NB4 (cell line): ENCODE measurements at regions not wholly inside any gene's neighbourhood (a gene's known extent, or its start where the extent isn't known, plus 50 kb on each side); places are given as distances from the start of the nearest gene placed in this dataset.

Experiments used
- DNase-seq: peaks from one replicate; pipeline ENCODE4 v3.0.0; 2010; ENCODE audit warnings: low read depth
- H3K4me3 ChIP-seq: one replicate; pipeline ENCODE4 v1.5.1; 2011; ENCODE audit warnings: mild to moderate bottlenecking, low read depth, low read length, moderate library complexity
- CTCF ChIP-seq: IDR thresholded peaks from one replicate; pipeline ENCODE4 v1.5.1; 2012; ENCODE audit warnings: low read depth, low read length
- MAX ChIP-seq: IDR thresholded peaks from 2 replicates; pipeline ENCODE4 v1.6.1; 2011; ENCODE audit warnings: low read depth, low read length
- MYC ChIP-seq: IDR thresholded peaks from 2 replicates; pipeline ENCODE4 v1.6.1; 2011; ENCODE audit warnings: low read depth, low read length
- POLR2A ChIP-seq: IDR thresholded peaks from 2 replicates; pipeline ENCODE4 v1.6.1; 2011; ENCODE audit warnings: mild to moderate bottlenecking; ENCODE audit not compliant: insufficient read length; ENCODE audit errors: extremely low read depth

- no peak for DNase-seq
- TF ChIP-seq MYC, result no peak
- H3K4me3 ChIP-seq, result no peak overlapping the region
Observed at GRCh38 chr4:71232846-71233245, 106.0 kb upstream of the SLC4A4 start.

GRCh38 chr4:71235311-71236201, 103.3 kb upstream of the SLC4A4 start:
- no peak for DNase-seq
- no peak for TF ChIP-seq CTCF
- TF ChIP-seq MYC, result no peak
- no peak for TF ChIP-seq MAX
- no peak for TF ChIP-seq POLR2A
- no peak overlapping the region for H3K4me3 ChIP-seq

GRCh38 chr4:71236226-71236625, 102.6 kb upstream of the SLC4A4 start:
- DNase-seq, result no peak
- TF ChIP-seq MYC (no peak), POLR2A (no peak), MAX (no peak), CTCF (no peak)

GRCh38 chr4:71237641-71238040, 101.2 kb upstream of the SLC4A4 start:
- DNase-seq, result no peak
- H3K4me3 ChIP-seq, result no peak overlapping the region
- no peak for TF ChIP-seq MAX
- no peak for TF ChIP-seq MYC
- no peak for TF ChIP-seq CTCF
- TF ChIP-seq POLR2A, result no peak

More at GRCh38 chr4:71236226-71236625, 102.6 kb upstream of the SLC4A4 start:
- no peak overlapping the region for H3K4me3 ChIP-seq

GRCh38 chr4:71239365-71239764, 99.5 kb upstream of the SLC4A4 start:
- TF ChIP-seq MYC (no peak), POLR2A (no peak), MAX (no peak), CTCF (no peak)
- DNase-seq, result no peak
- H3K4me3 ChIP-seq, result no peak overlapping the region

- no peak overlapping the region for H3K4me3 ChIP-seq
- DNase-seq, result no peak
- TF ChIP-seq POLR2A, result no peak
- no peak for TF ChIP-seq CTCF
- no peak for TF ChIP-seq MAX
- TF ChIP-seq MYC, result no peak
Observed at GRCh38 chr4:71240094-71240493, 98.7 kb upstream of the SLC4A4 start.
